GM23248 (cell line): ENCODE measurements at regions not wholly inside any gene's neighbourhood (a gene's known extent, or its start where the extent isn't known, plus 50 kb on each side); places are given as distances from the start of the nearest gene placed in this dataset.
A peak's percentile ranks its signal among the peaks of the same experiment; 100 is the strongest.

Source experiments
- DNase-seq: peaks from one replicate; pipeline ENCODE4 v3.0.0-alpha.2; 2015
- H2AFZ ChIP-seq: fragments of 200-600 bp; sonication (generic); 2 replicates; pipeline ENCODE4 v1.6.1; 2016; ENCODE audit warnings: antibody characterized with exemption
- H3F3A ChIP-seq: fragments of 200-600 bp; sonication (generic); 2 replicates; pipeline ENCODE4 v1.6.1; 2016; ENCODE audit warnings: mild to moderate bottlenecking, antibody characterized with exemption, mixed run types; ENCODE audit not compliant: insufficient read depth
- H3K27ac ChIP-seq: fragments of 200-600 bp; sonication (generic); 2 replicates; pipeline ENCODE4 v1.5.1; 2016; ENCODE audit warnings: mild to moderate bottlenecking
- H3K27me3 ChIP-seq: fragments of 200-600 bp; sonication (generic); replicated peaks from 2 replicates; pipeline ENCODE4 v1.6.1; 2016; ENCODE audit warnings: mild to moderate bottlenecking; ENCODE audit not compliant: insufficient read depth
- H3K36me3 ChIP-seq: fragments of 200-600 bp; sonication (generic); 2 replicates; pipeline ENCODE4 v1.6.1; 2016; ENCODE audit warnings: low read depth, mild to moderate bottlenecking
- H3K4me1 ChIP-seq: fragments of 200-600 bp; sonication (generic); 2 replicates; pipeline ENCODE4 v1.6.1; 2016; ENCODE audit warnings: mild to moderate bottlenecking; ENCODE audit not compliant: insufficient read depth
- H3K4me2 ChIP-seq: fragments of 200-600 bp; sonication (generic); one replicate; pipeline ENCODE4 v1.6.1; 2016; ENCODE audit warnings: mild to moderate bottlenecking; ENCODE audit not compliant: unreplicated experiment
- H3K4me3 ChIP-seq: fragments of 200-600 bp; sonication (generic); 2 replicates; pipeline ENCODE4 v1.5.1; 2016; ENCODE audit warnings: mild to moderate bottlenecking
- H3K79me2 ChIP-seq: fragments of 200-600 bp; sonication (generic); 2 replicates; pipeline ENCODE4 v1.6.1; 2016; ENCODE audit warnings: mild to moderate bottlenecking; ENCODE audit not compliant: insufficient read depth
- H3K9ac ChIP-seq: fragments of 200-600 bp; sonication (generic); 2 replicates; pipeline ENCODE4 v1.6.1; 2016; ENCODE audit warnings: mild to moderate bottlenecking
- H3K9me2 ChIP-seq: fragments of 200-600 bp; sonication (generic); 2 replicates; pipeline ENCODE4 v1.6.1; 2016; ENCODE audit warnings: mixed run types, mild to moderate bottlenecking, moderate library complexity; ENCODE audit not compliant: insufficient read depth
- H3K9me3 ChIP-seq: fragments of 200-600 bp; sonication (generic); one replicate; pipeline ENCODE4 v1.6.1; 2017; ENCODE audit warnings: low read depth
- H4K20me1 ChIP-seq: fragments of 200-600 bp; sonication (generic); 2 replicates; pipeline ENCODE4 v1.6.0; 2016; ENCODE audit not compliant: insufficient read depth
- EZH2 ChIP-seq: fragments of 200-600 bp; sonication (generic); IDR thresholded peaks from 2 replicates; pipeline ENCODE4 v1.6.1; 2018; ENCODE audit warnings: antibody characterized with exemption, mild to moderate bottlenecking; ENCODE audit not compliant: insufficient read depth, poor library complexity, severe bottlenecking
- EZH2phosphoT487 ChIP-seq: fragments of 200-600 bp; sonication (generic); IDR thresholded peaks from 2 replicates; pipeline ENCODE4 v1.6.1; 2018; ENCODE audit warnings: antibody characterized with exemption, moderate library complexity, mild to moderate bottlenecking, low read depth; ENCODE audit not compliant: insufficient read depth
- WGBS, 2 experiments: methylation state at CpG; one replicate each; pipeline ENCODE4 v1.1.6; 2015 to 2017; ENCODE audit warnings: low lambda C conversion rate in 2 of 2, low coverage in 1 of 2; ENCODE audit errors: missing lambda C conversion rate in 2 of 2; 5-methylcytosine and 5-hydroxymethylcytosine counted together
- in situ Hi-C: fragments of 300-500 bp; cut with MboI; formaldehyde crosslinking; loops from 2 replicates; pipeline ENCODE4 v1.15.0; 2020

DNA sequence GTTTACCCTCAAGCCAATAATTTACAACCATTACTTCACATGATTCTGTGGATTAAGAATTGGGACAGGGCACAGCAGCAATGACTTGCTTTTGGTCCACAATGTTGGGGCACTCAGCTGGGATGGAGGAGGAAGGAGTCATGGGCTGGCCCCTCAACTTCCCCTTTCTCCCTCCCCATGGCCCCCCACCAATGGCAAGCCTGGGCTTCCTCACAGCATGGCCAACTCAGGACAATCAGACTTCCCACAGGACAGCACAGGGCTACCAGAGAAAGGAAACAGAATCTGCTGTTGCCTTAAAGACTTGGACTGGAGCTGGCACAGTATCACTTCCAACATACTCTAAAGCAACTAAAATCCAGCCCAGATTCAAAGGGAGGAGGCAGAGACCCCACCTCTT lies 160.7 kb downstream of the PTPN20 start:
- Histone ChIP-seq H3K4me1 (no peaks in the 10 kb centered on the region), H3K9me3 (no peaks in the 10 kb centered on the region), H3F3A (no peaks in the 10 kb centered on the region), H3K27me3 (peaks cover 46% of the 10 kb centered on the region), H3K9me2 (no peaks in the 10 kb centered on the region), H3K4me3 (no peak overlapping the region), H3K79me2 (no peaks in the 10 kb centered on the region), H4K20me1 (no peaks in the 10 kb centered on the region), H3K4me2 (no peak overlapping the region), H2AFZ (no peak overlapping the region), H3K27ac (no peak overlapping the region), H3K9ac (no peak overlapping the region), H3K36me3 (no peaks in the 10 kb centered on the region)
- TF ChIP-seq EZH2 = no peak
- no peak for TF ChIP-seq EZH2phosphoT487
- no peak for DNase-seq
- in situ Hi-C loops = no loop called here

DNA sequence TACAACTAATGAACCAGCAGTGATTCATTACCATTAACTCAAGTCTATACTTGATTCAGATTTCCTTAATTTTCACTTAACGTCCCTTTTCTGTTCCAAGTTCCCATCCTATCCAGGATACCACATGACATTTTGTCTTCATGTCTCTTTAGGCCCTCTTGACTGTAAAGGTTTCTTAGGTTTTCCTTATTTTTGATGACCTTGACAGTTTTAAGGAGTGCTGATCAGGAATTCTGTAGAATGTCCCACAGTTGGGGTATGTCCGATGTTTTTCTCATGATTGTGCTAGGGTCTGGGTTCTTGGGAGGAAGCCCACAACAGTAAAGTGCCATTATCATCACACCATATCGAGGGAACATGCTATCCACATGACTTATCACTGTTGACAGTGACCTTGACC lies 162.7 kb downstream of the PTPN20 start:
- H3K4me1 ChIP-seq = no peaks in the 10 kb centered on the region
- in situ Hi-C loops = no loop called here
- no peak overlapping the region for H3K4me3 ChIP-seq
- H3K27ac ChIP-seq = no peak overlapping the region
- H3K79me2 ChIP-seq = no peaks in the 10 kb centered on the region
- peaks cover 49% of the 10 kb centered on the region for H3K27me3 ChIP-seq
- H3K9ac ChIP-seq = no peak overlapping the region
- H3K9me2 ChIP-seq = no peaks in the 10 kb centered on the region
- 30 to 37% methylated on average over 3 of the region's 3 CpGs for WGBS, 2 experiments
- no peak overlapping the region for H3K4me2 ChIP-seq
- H3F3A ChIP-seq = no peaks in the 10 kb centered on the region
- no peak overlapping the region for H2AFZ ChIP-seq
- H3K36me3 ChIP-seq = no peaks in the 10 kb centered on the region
- no peak for DNase-seq
- TF ChIP-seq EZH2phosphoT487 (no peak), EZH2 (no peak)
- H4K20me1 ChIP-seq = no peaks in the 10 kb centered on the region
- no peaks in the 10 kb centered on the region for H3K9me3 ChIP-seq

DNA sequence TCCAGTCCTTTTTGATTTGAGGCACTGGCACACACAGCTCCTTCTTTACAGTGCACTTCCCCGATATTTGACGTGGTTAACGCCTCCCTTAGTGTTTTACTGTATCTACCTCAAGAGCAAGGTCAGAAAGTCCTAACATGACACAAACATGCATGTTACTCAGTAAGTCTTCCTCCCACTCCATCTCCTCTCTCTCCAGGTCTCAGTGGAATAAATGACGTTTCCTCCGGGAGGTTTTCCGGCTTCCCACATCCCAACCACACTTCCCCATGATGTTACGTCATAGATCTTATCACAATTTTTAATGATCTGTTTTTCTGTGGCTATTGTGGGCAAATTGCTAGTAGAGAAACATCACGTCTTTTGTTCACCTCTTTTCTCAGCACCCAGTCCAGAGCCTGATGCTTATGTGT lies 165.7 kb downstream of the PTPN20 start:
- H3F3A ChIP-seq = no peaks in the 10 kb centered on the region
- TF ChIP-seq EZH2 = no peak
- no peak for TF ChIP-seq EZH2phosphoT487
- no peaks in the 10 kb centered on the region for H4K20me1 ChIP-seq
- no peaks in the 10 kb centered on the region for H3K9me3 ChIP-seq
- peak; percentile 56 for DNase-seq
- 24 to 26% methylated on average over 8 of the region's 8 CpGs for WGBS, 2 experiments
- in situ Hi-C loops = no loop called here
- H3K79me2 ChIP-seq = no peaks in the 10 kb centered on the region
- no peak overlapping the region for H2AFZ ChIP-seq
- no peaks in the 10 kb centered on the region for H3K4me1 ChIP-seq
- H3K4me3 ChIP-seq = no peak overlapping the region
- no peak overlapping the region for H3K4me2 ChIP-seq
- H3K9me2 ChIP-seq = no peaks in the 10 kb centered on the region
- H3K27ac ChIP-seq = no peak overlapping the region
- H3K9ac ChIP-seq = no peak overlapping the region
- H3K36me3 ChIP-seq = no peaks in the 10 kb centered on the region
- peaks cover 34% of the 10 kb centered on the region for H3K27me3 ChIP-seq

DNA sequence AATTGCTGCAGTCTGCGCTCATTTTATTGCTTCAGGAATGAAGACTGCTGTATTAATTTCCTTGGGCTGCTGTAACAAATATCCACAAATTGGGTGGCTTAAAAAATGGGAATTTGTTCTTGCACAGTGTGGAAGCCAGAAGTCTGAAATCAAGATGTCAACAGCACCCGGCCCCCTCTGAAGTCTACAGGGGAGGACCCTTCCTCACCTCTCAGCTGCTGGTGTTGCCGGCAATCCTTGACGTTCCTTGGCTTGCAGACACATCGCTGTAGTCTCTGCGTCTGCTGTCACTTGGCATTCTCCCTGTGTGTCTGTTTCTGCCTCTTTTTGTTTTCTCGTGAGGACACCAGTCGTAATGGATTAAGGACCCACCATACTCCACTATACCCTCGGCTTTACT lies 166.2 kb downstream of the PTPN20 start:
- H3K27ac ChIP-seq = no peak overlapping the region
- H4K20me1 ChIP-seq = no peaks in the 10 kb centered on the region
- H3K4me2 ChIP-seq = no peak overlapping the region
- H3K79me2 ChIP-seq = no peaks in the 10 kb centered on the region
- H3K4me3 ChIP-seq = no peak overlapping the region
- no peaks in the 10 kb centered on the region for H3F3A ChIP-seq
- H3K9ac ChIP-seq = no peak overlapping the region
- WGBS, 2 experiments = 3 to 6% methylated on average over 9 of the region's 9 CpGs
- H3K36me3 ChIP-seq = no peaks in the 10 kb centered on the region
- TF ChIP-seq EZH2phosphoT487 (no peak), EZH2 (no peak)
- no peaks in the 10 kb centered on the region for H3K9me2 ChIP-seq
- no peaks in the 10 kb centered on the region for H3K9me3 ChIP-seq
- H2AFZ ChIP-seq = no peak overlapping the region
- in situ Hi-C loops = no loop called here
- H3K27me3 ChIP-seq = peaks cover 29% of the 10 kb centered on the region
- H3K4me1 ChIP-seq = no peaks in the 10 kb centered on the region
- no peak for DNase-seq

DNA sequence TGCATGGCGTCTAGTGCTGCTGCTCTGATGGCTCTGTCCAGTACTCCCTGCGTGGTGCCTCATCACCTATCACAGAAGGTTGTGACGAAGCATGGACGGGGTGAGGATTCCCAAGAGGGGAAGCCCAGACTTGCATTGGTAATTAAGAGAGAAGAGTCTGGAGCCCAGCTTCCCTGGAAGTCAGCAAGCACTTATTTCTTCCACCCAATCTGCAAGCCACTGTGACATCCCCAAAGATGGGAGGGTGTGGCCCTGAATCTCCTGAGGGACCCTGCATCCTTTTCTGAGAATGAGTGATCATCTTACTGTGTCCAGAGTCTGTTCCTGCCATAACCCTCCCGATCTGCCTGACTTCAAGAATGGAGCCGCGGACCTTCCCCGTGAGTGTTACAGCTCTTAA lies 166.7 kb downstream of the PTPN20 start:
- DNase-seq = no peak
- H2AFZ ChIP-seq = no peak overlapping the region
- 68 to 73% methylated on average over 8 of the region's 8 CpGs for WGBS, 2 experiments
- H3K9me3 ChIP-seq = no peaks in the 10 kb centered on the region
- H3K4me1 ChIP-seq = no peaks in the 10 kb centered on the region
- no peaks in the 10 kb centered on the region for H3K9me2 ChIP-seq
- no peaks in the 10 kb centered on the region for H4K20me1 ChIP-seq
- H3K4me2 ChIP-seq = no peak overlapping the region
- H3K4me3 ChIP-seq = no peak overlapping the region
- no peaks in the 10 kb centered on the region for H3K36me3 ChIP-seq
- H3F3A ChIP-seq = no peaks in the 10 kb centered on the region
- in situ Hi-C loops = no loop called here
- no peaks in the 10 kb centered on the region for H3K79me2 ChIP-seq
- peaks cover 25% of the 10 kb centered on the region for H3K27me3 ChIP-seq
- no peak for TF ChIP-seq EZH2phosphoT487
- no peak for TF ChIP-seq EZH2
- H3K9ac ChIP-seq = no peak overlapping the region
- H3K27ac ChIP-seq = no peak overlapping the region
